H1 (cell line): ENCODE measurements at regions not wholly inside any gene's neighbourhood (a gene's known extent, or its start where the extent isn't known, plus 50 kb on each side); places are given as distances from the start of the nearest gene placed in this dataset.

Experiments
- CEBPB ChIP-seq: IDR thresholded peaks from 2 replicates; pipeline ENCODE4 v1.6.1; 2012; ENCODE audit warnings: low read depth, low read length
- TAF1 ChIP-seq: IDR thresholded peaks from 2 replicates; pipeline ENCODE4 v1.6.1; 2011; ENCODE audit warnings: mild to moderate bottlenecking, low read depth, low read length

DNA sequence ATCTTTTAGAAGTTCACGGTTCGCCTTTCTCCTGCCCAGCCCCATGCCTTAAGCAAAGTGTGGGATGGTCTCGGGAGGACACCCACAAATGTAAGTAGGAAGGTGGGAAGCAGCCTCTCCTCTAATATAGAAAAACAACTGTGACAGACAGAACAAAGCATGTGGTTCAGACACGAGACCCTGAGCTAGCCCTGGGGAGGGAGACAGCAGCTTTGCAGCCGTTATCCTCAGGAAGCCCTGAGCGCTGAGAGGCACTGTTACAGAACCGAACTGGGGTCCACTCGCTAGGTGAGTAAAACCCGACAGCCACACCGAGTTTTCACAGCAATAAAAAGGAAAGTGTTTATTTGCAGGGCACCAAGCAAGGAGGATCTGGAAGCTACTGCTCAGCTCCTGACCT lies 210.6 kb downstream of the UQCRFS1 start (continued):
- no peak for TF ChIP-seq TAF1
- TF ChIP-seq CEBPB: no peak
